ENCODE measurements at regions not wholly inside any gene's neighbourhood (a gene's known extent, or its start where the extent isn't known, plus 50 kb on each side); places are given as distances from the start of the nearest gene placed in this dataset.
"Not testable (repeated sequence)": the region's sequence is repeated elsewhere in the genome, so short reads cannot be mapped to it uniquely, and the experiment has no call there.

GRCh38 chr16:22989598-22989997 is 159.7 kb downstream of the USP31 start (continued):
- TF ChIP-seq CHD2 (IDR thresholded peaks at IDR 0.05; ENCODE audit: low read length, partially characterized antibody): no peak
- TF ChIP-seq RAD21 (IDR thresholded peaks at IDR 0.05; ENCODE audit: low read length): no peak
- TF ChIP-seq, protein P1, sequence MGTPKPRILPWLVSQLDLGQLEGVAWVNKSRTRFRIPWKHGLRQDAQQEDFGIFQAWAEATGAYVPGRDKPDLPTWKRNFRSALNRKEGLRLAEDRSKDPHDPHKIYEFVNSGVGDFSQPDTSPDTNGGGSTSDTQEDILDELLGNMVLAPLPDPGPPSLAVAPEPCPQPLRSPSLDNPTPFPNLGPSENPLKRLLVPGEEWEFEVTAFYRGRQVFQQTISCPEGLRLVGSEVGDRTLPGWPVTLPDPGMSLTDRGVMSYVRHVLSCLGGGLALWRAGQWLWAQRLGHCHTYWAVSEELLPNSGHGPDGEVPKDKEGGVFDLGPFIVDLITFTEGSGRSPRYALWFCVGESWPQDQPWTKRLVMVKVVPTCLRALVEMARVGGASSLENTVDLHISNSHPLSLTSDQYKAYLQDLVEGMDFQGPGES (IDR thresholded peaks at IDR 0.05; ENCODE audit: low read depth, low read length): no peak

- Histone ChIP-seq H3K4me1 (ENCODE audit: control insufficient read depth in 1 of 2, insufficient read depth in 2 of 2, low read depth in 1 of 2, low read length in 1 of 2) (no peaks in the 10 kb centered on the region), H3K4me3 (ENCODE audit: low read depth in 2 of 2, low read length in 1 of 2) (no peak overlapping the region), H3K9me2 (no peaks in the 10 kb centered on the region), H4K20me1 (ENCODE audit: insufficient read depth) (no peaks in the 10 kb centered on the region), H2AFZ (ENCODE audit: low read depth) (no peak overlapping the region), H3K27ac (ENCODE audit: low read depth in 2 of 2, low read length in 1 of 2) (no peak overlapping the region), H3K9ac (no peak overlapping the region), H3K27me3 (ENCODE audit: insufficient read depth) (no peaks in the 10 kb centered on the region), H3K4me2 (no peak overlapping the region), H3F3A (replicated peaks; ENCODE audit: insufficient read depth) (no peaks in the 10 kb centered on the region), H3K79me2 (ENCODE audit: insufficient read depth) (no peaks in the 10 kb centered on the region), H3K36me3 (replicated peaks in 1 of 2; ENCODE audit: control insufficient read depth in 1 of 2, insufficient read depth in 2 of 2, low read length in 1 of 2) (no peaks in the 10 kb centered on the region), H3K9me3 (peaks cover 3% of the 10 kb centered on the region; the same call in 1 of the 2 replicates)
- DNase-seq: no peak
- ChIA-PET POLR2A (no interaction called here), CTCF (interaction anchor here (0.8 kb wide), 1 partner anchor 85 kb away, joined by 3 read pairs; no protein-coding TSS in a partner anchor)
- TF ChIP-seq EZH2phosphoT487 (IDR thresholded peaks at IDR 0.05; ENCODE audit: borderline replicate concordance, low read depth): no peak
- TF ChIP-seq SIN3A (IDR thresholded peaks at IDR 0.05; ENCODE audit: borderline replicate concordance, low read depth, low read length): no peak
- TF ChIP-seq USF1 (IDR thresholded peaks at IDR 0.05; ENCODE audit: borderline replicate concordance, low read depth): no peak
- TF ChIP-seq EP300 (IDR thresholded peaks at IDR 0.05; ENCODE audit: borderline replicate concordance in 1 of 2, low read depth in 1 of 2, low read length in 1 of 2): no peak
- TF ChIP-seq FOXJ3 (CRISPR knock-in tag; IDR thresholded peaks at IDR 0.05): no peak
- 41% methylated on average over 2 of the region's 2 CpGs for WGBS (ENCODE audit: low lambda C conversion rate)
Measured at GRCh38 chr16:22983614-22984013, 165.6 kb downstream of the USP31 start.

GRCh38 chr16:22980514-22980913 is 166.6 kb downstream of the HS3ST2 start:
- H3K9me3 ChIP-seq; H3K4me2 ChIP-seq; H4K20me1 ChIP-seq (ENCODE audit: insufficient read depth); H3K4me1 ChIP-seq (ENCODE audit: control insufficient read depth in 1 of 2, insufficient read depth in 2 of 2, low read depth in 1 of 2, low read length in 1 of 2); H3K9me2 ChIP-seq; POLR2A ChIA-PET; H3F3A ChIP-seq (replicated peaks; ENCODE audit: insufficient read depth); H3K36me3 ChIP-seq (replicated peaks in 1 of 2; ENCODE audit: control insufficient read depth in 1 of 2, insufficient read depth in 2 of 2, low read length in 1 of 2); H3K79me2 ChIP-seq (ENCODE audit: insufficient read depth); H3K9ac ChIP-seq; DNase-seq; H3K27me3 ChIP-seq (ENCODE audit: insufficient read depth); H3K27ac ChIP-seq (ENCODE audit: low read depth in 2 of 2, low read length in 1 of 2); H2AFZ ChIP-seq (ENCODE audit: low read depth); H3K4me3 ChIP-seq (ENCODE audit: low read depth in 2 of 2, low read length in 1 of 2): not testable (repeated sequence)
- CTCF ChIA-PET: interaction anchor here (1.2 to 9.1 kb wide), 3 partner anchors 54 to 81 kb away, joined by 3 to 165 read pairs (median 4); no protein-coding TSS in a partner anchor
- WGBS (ENCODE audit: low lambda C conversion rate): 31% methylated on average over 3 of the region's 3 CpGs

All from SK-N-SH (cell line).